GM21717 (cell line): ENCODE measurements at regions not wholly inside any gene's neighbourhood (a gene's known extent, or its start where the extent isn't known, plus 50 kb on each side); places are given as distances from the start of the nearest gene placed in this dataset.
"Not testable (repeated sequence)": the region's sequence is repeated elsewhere in the genome, so short reads cannot be mapped to it uniquely, and the experiment has no call there.

Experiments used
- ATAC-seq: cut with Tn5 transposase; IDR thresholded peaks from one replicate; pipeline ENCODE4 v1.9.1; 2021; ENCODE audit warnings: mild to moderate bottlenecking, moderate library complexity; ENCODE audit not compliant: unreplicated experiment

GRCh38 chr15:26132811-26133210 is 269.7 kb upstream of the ATP10A start:
- no peak for ATAC-seq

GRCh38 chr15:26129852-26130251 is 266.7 kb upstream of the ATP10A start:
- no peak for ATAC-seq

- no peak for ATAC-seq
These were observed 265.5 kb upstream of the ATP10A start for GRCh38 chr15:26128611-26129140.

- ATAC-seq = no peak
These were observed 263.8 kb upstream of the ATP10A start for GRCh38 chr15:26126819-26127387.

- ATAC-seq = no peak
These were observed 262.9 kb upstream of the ATP10A start for GRCh38 chr15:26126070-26126469.

GRCh38 chr15:26125664-26126063 is 262.5 kb upstream of the ATP10A start:
- ATAC-seq = no peak

GRCh38 chr15:26119322-26119721 is 256.2 kb upstream of the ATP10A start:
- no peak for ATAC-seq

- ATAC-seq = no peak
These were observed 252.3 kb upstream of the ATP10A start for GRCh38 chr15:26115229-26115943.

GRCh38 chr15:26114128-26114527 is 251.0 kb upstream of the ATP10A start:
- not testable (repeated sequence) for ATAC-seq

- no peak for ATAC-seq
These were observed 250.2 kb upstream of the ATP10A start for GRCh38 chr15:26113296-26113695.

GRCh38 chr15:26109203-26109602 is 246.1 kb upstream of the ATP10A start:
- ATAC-seq = no peak

- no peak for ATAC-seq
These were observed 243.4 kb upstream of the ATP10A start for GRCh38 chr15:26106556-26106955.

GRCh38 chr15:26103002-26103404 is 239.9 kb upstream of the ATP10A start:
- no peak for ATAC-seq

GRCh38 chr15:26102365-26102764 is 239.2 kb upstream of the ATP10A start:
- ATAC-seq = no peak

GRCh38 chr15:26101443-26101842 is 238.3 kb upstream of the ATP10A start:
- no peak for ATAC-seq

GRCh38 chr15:26098801-26099200 is 235.7 kb upstream of the ATP10A start:
- ATAC-seq = no peak

GRCh38 chr15:26097216-26097615 is 234.1 kb upstream of the ATP10A start:
- ATAC-seq = no peak

GRCh38 chr15:26096581-26096980 is 233.5 kb upstream of the ATP10A start:
- ATAC-seq = no peak

GRCh38 chr15:26095710-26096330 is 232.7 kb upstream of the ATP10A start:
- ATAC-seq = no peak

GRCh38 chr15:26091184-26091583 is 228.1 kb upstream of the ATP10A start:
- ATAC-seq = no peak

- ATAC-seq = no peak
These were observed 224.8 kb upstream of the ATP10A start for GRCh38 chr15:26087881-26088280.

- no peak for ATAC-seq
These were observed 224.3 kb upstream of the ATP10A start for GRCh38 chr15:26087395-26087794.
